DND-41 (cell line): ENCODE measurements at regions not wholly inside any gene's neighbourhood (a gene's known extent, or its start where the extent isn't known, plus 50 kb on each side); places are given as distances from the start of the nearest gene placed in this dataset.

Experiments used
- EZH2 ChIP-seq: IDR thresholded peaks from 3 replicates; pipeline ENCODE4 v1.6.1; 2012; ENCODE audit warnings: borderline replicate concordance, low read depth, mild to moderate bottlenecking, moderate library complexity, low read length, inconsistent platforms; ENCODE audit not compliant: severe bottlenecking
- TF ChIP-seq, protein P1 (sequence below): IDR thresholded peaks from 2 replicates; pipeline ENCODE4 v1.5.1; 2012; ENCODE audit warnings: borderline replicate concordance, low read length, moderate library complexity, mild to moderate bottlenecking; ENCODE audit not compliant: poor library complexity, severe bottlenecking; ENCODE audit errors: extremely low read depth

DNA sequence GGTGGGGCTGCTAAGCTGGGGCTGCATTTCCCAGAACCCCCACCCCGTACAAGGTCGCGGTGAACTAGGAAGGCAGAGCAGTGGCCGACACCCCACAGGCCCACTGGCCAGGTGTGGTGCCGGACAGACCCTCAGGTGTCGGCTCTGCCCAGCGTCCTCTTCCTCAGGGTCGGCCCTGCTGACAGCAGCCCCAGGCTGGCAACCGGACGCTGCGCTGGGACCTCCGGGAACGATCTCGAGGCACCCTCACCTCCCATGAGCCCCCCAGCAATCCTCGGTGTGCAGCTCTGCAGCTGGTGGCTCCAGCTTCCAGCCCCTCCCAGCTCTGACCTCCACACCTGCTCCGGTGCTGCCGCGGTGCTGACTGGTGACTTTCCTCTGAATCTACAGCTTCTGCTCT is 142.9 kb upstream of the SPACA7 start:
- TF ChIP-seq, protein P1, sequence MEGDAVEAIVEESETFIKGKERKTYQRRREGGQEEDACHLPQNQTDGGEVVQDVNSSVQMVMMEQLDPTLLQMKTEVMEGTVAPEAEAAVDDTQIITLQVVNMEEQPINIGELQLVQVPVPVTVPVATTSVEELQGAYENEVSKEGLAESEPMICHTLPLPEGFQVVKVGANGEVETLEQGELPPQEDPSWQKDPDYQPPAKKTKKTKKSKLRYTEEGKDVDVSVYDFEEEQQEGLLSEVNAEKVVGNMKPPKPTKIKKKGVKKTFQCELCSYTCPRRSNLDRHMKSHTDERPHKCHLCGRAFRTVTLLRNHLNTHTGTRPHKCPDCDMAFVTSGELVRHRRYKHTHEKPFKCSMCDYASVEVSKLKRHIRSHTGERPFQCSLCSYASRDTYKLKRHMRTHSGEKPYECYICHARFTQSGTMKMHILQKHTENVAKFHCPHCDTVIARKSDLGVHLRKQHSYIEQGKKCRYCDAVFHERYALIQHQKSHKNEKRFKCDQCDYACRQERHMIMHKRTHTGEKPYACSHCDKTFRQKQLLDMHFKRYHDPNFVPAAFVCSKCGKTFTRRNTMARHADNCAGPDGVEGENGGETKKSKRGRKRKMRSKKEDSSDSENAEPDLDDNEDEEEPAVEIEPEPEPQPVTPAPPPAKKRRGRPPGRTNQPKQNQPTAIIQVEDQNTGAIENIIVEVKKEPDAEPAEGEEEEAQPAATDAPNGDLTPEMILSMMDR: no peak
- TF ChIP-seq EZH2: no peak
